H9 (cell line): ENCODE measurements at regions not wholly inside any gene's neighbourhood (a gene's known extent, or its start where the extent isn't known, plus 50 kb on each side); places are given as distances from the start of the nearest gene placed in this dataset.

Source experiments
- DNase-seq: peaks from one replicate; pipeline ENCODE4 v3.0.0-alpha.2; 2017
- H2AFZ ChIP-seq: one replicate; pipeline ENCODE4 v1.6.1; 2013; ENCODE audit warnings: mild to moderate bottlenecking, low read length, control low read depth, moderate library complexity
- H2AK5ac ChIP-seq: 2 replicates; pipeline ENCODE4 v1.6.1; 2013; ENCODE audit warnings: low read length, control low read depth, mixed read lengths; ENCODE audit not compliant: insufficient read length
- H2BK120ac ChIP-seq: one replicate; pipeline ENCODE4 v1.6.1; 2013; ENCODE audit warnings: low read depth, mild to moderate bottlenecking, low read length, control low read depth, inconsistent platforms; ENCODE audit not compliant: poor library complexity, severe bottlenecking
- H2BK12ac ChIP-seq: 2 replicates; pipeline ENCODE4 v1.6.1; 2013; ENCODE audit warnings: low read length, control low read depth, mixed read lengths, low read depth; ENCODE audit not compliant: insufficient read length
- H2BK15ac ChIP-seq: 2 replicates; pipeline ENCODE4 v1.6.1; 2013; ENCODE audit warnings: low read depth, low read length, control low read depth
- H2BK20ac ChIP-seq: one replicate; pipeline ENCODE4 v1.6.1; 2013; ENCODE audit warnings: low read depth, mild to moderate bottlenecking, low read length, control low read depth, inconsistent platforms; ENCODE audit not compliant: poor library complexity, severe bottlenecking
- H2BK5ac ChIP-seq: 2 replicates; pipeline ENCODE4 v1.6.1; 2013; ENCODE audit warnings: low read length, control low read depth, mixed read lengths; ENCODE audit not compliant: insufficient read length
- H3K14ac ChIP-seq: 2 replicates; pipeline ENCODE4 v1.6.1; 2013; ENCODE audit warnings: low read length, control low read depth; ENCODE audit not compliant: insufficient read depth
- H3K18ac ChIP-seq: 2 replicates; pipeline ENCODE4 v1.6.1; 2013; ENCODE audit warnings: low read depth, mild to moderate bottlenecking, mixed read lengths, low read length, control low read depth; ENCODE audit not compliant: insufficient read length
- H3K23ac ChIP-seq: 2 replicates; pipeline ENCODE4 v1.6.1; 2013; ENCODE audit warnings: low read length, control low read depth, mixed read lengths, low read depth; ENCODE audit not compliant: insufficient read length
- H3K23me2 ChIP-seq: 2 replicates; pipeline ENCODE4 v1.6.1; 2013; ENCODE audit warnings: low read depth, mild to moderate bottlenecking, mixed read lengths, low read length, control low read depth; ENCODE audit not compliant: insufficient read length, poor library complexity, severe bottlenecking
- H3K27ac ChIP-seq: 2 replicates; pipeline ENCODE4 v1.5.1; 2013; ENCODE audit warnings: low read length, control low read depth, mixed read lengths, low read depth; ENCODE audit not compliant: insufficient read length
- H3K27me3 ChIP-seq: 2 replicates; pipeline ENCODE4 v1.6.1; 2013; ENCODE audit warnings: low read length, control low read depth, inconsistent platforms; ENCODE audit not compliant: insufficient read depth
- H3K4ac ChIP-seq: 2 replicates; pipeline ENCODE4 v1.6.1; 2013; ENCODE audit warnings: low read depth, mild to moderate bottlenecking, control low read depth, inconsistent platforms, low read length, moderate library complexity
- H3K4me1 ChIP-seq: 2 replicates; pipeline ENCODE4 v1.6.1; 2013; ENCODE audit warnings: low read length, control low read depth, inconsistent platforms; ENCODE audit not compliant: insufficient read depth
- H3K4me2 ChIP-seq: 2 replicates; pipeline ENCODE4 v1.6.1; 2013; ENCODE audit warnings: low read length, control low read depth, mixed read lengths; ENCODE audit not compliant: insufficient read length, insufficient read depth
- H3K56ac ChIP-seq: 2 replicates; pipeline ENCODE4 v1.6.1; 2013; ENCODE audit warnings: low read depth, mild to moderate bottlenecking, mixed read lengths, low read length, control low read depth; ENCODE audit not compliant: insufficient read length
- H3K79me1 ChIP-seq: 2 replicates; pipeline ENCODE4 v1.6.1; 2013; ENCODE audit warnings: low read depth, mild to moderate bottlenecking, moderate library complexity, low read length, control low read depth, inconsistent platforms; ENCODE audit not compliant: insufficient read depth, poor library complexity, severe bottlenecking
- H3K79me2 ChIP-seq: 2 replicates; pipeline ENCODE4 v1.6.1; 2013; ENCODE audit warnings: low read length, control low read depth, inconsistent platforms; ENCODE audit not compliant: insufficient read depth
- H3K9ac ChIP-seq: 2 replicates; pipeline ENCODE4 v1.6.1; 2013; ENCODE audit warnings: low read length, control low read depth, mixed read lengths; ENCODE audit not compliant: insufficient read length; ENCODE audit errors: extremely low read depth
- H3K9me3 ChIP-seq: one replicate; pipeline ENCODE4 v1.6.1; 2013; ENCODE audit warnings: low read depth, low read length, inconsistent platforms; ENCODE audit not compliant: control insufficient read depth
- H3T11ph ChIP-seq: one replicate; pipeline ENCODE4 v1.6.1; 2013; ENCODE audit warnings: mild to moderate bottlenecking, low read length, control low read depth, inconsistent platforms
- H4K20me1 ChIP-seq: one replicate; pipeline ENCODE4 v1.6.1; 2013; ENCODE audit not compliant: control insufficient read depth, insufficient read length, insufficient read depth
- H4K5ac ChIP-seq: 2 replicates; pipeline ENCODE4 v1.6.1; 2013; ENCODE audit warnings: low read depth, mild to moderate bottlenecking, mixed read lengths, low read length, control low read depth; ENCODE audit not compliant: insufficient read length
- H4K8ac ChIP-seq: replicated peaks from 2 replicates; pipeline ENCODE4 v1.6.1; 2013; ENCODE audit warnings: low read length, control low read depth, mixed read lengths, low read depth; ENCODE audit not compliant: insufficient read length
- H4K91ac ChIP-seq: 2 replicates; pipeline ENCODE4 v1.6.1; 2013; ENCODE audit warnings: low read depth, mild to moderate bottlenecking, moderate library complexity, mixed read lengths, low read length, control low read depth; ENCODE audit not compliant: insufficient read length
- H3K27ac Mint-ChIP-seq, 3 experiments: 2 replicates in 2 of 3; 3 replicates in 1 of 3; pipeline ENCODE4 v1.8.0; 2020 to 2021; ENCODE audit warnings: mixed read lengths in 3 of 3, mild to moderate bottlenecking in 1 of 3, moderate library complexity in 1 of 3
- H3K27me3 Mint-ChIP-seq: 2 replicates; pipeline ENCODE4 v1.8.0; 2021; ENCODE audit warnings: low read depth, mild to moderate bottlenecking, moderate library complexity, mixed read lengths
- H3K36me3 Mint-ChIP-seq, 3 experiments: 2 replicates in 2 of 3; 3 replicates in 1 of 3; pipeline ENCODE4 v1.8.0; 2020 to 2021; ENCODE audit warnings: low read depth in 3 of 3, mixed read lengths in 3 of 3; ENCODE audit not compliant: insufficient read depth in 1 of 3
- H3K4me1 Mint-ChIP-seq, 2 experiments: 2 replicates each; pipeline ENCODE4 v1.8.0; 2020; ENCODE audit warnings: mixed read lengths in 2 of 2
- H3K4me3 Mint-ChIP-seq, 2 experiments: 2 replicates in 1 of 2; 3 replicates in 1 of 2; pipeline ENCODE4 v1.8.0; 2020 to 2021; ENCODE audit warnings: mild to moderate bottlenecking in 2 of 2, mixed read lengths in 2 of 2, moderate library complexity in 1 of 2
- H3K9me3 Mint-ChIP-seq, 2 experiments: 2 replicates in 1 of 2; 3 replicates in 1 of 2; pipeline ENCODE4 v1.8.0; 2020; ENCODE audit warnings: mild to moderate bottlenecking in 2 of 2, mixed read lengths in 2 of 2, moderate library complexity in 1 of 2
- CTCF ChIP-seq: fragments of 200-600 bp; sonication (generic); conservative IDR thresholded peaks from 3 replicates; pipeline ENCODE4 v1.8.0; 2021; ENCODE audit warnings: antibody characterized with exemption, mild to moderate bottlenecking
- WGBS: extraction: QIAGEN DNeasy Blood & Tissue Kit; methylation state at CpG from one replicate; pipeline ENCODE4 v1.1.7; 2013; ENCODE audit warnings: missing lambda C conversion rate, low lambda C conversion rate, mixed read lengths; ENCODE audit not compliant: insufficient read length; ENCODE audit errors: extremely low coverage; 5-methylcytosine and 5-hydroxymethylcytosine counted together

GRCh38 chr12:41701943-41702601 is 442.6 kb downstream of the GXYLT1 start:
- Histone ChIP-seq H4K5ac (no peak overlapping the region), H4K91ac (no peak overlapping the region), H2BK15ac (no peak overlapping the region), H3K18ac (no peak overlapping the region), H3K4me1 (no peaks in the 10 kb centered on the region; the same call in 1 of the 2 replicates), H3K79me1 (no peaks in the 10 kb centered on the region), H3K4ac (no peak overlapping the region), H3K9ac (no peak overlapping the region), H3K14ac (no peak overlapping the region), H3K27ac (no peak overlapping the region), H3K56ac (no peak overlapping the region), H2BK5ac (no peak overlapping the region), H4K8ac (no peak overlapping the region), H3K4me2 (no peak overlapping the region), H3T11ph (no peak overlapping the region), H2AFZ (no peak overlapping the region), H2BK20ac (no peak overlapping the region), H3K79me2 (no peaks in the 10 kb centered on the region), H3K27me3 (no peaks in the 10 kb centered on the region), H2AK5ac (no peak overlapping the region), H3K23ac (no peak overlapping the region), H2BK12ac (no peak overlapping the region), H4K20me1 (no peaks in the 10 kb centered on the region), H2BK120ac (no peak overlapping the region), H3K23me2 (no peaks in the 10 kb centered on the region), H3K9me3 (no peaks in the 10 kb centered on the region)
- H3K4me1 Mint-ChIP-seq: no peaks in the 10 kb centered on the region
- WGBS: no CpG with 5 or more reads among the region's 2 CpGs
- H3K4me3 Mint-ChIP-seq: no peak overlapping the region
- DNase-seq: no peak
- H3K27me3 Mint-ChIP-seq: no peaks in the 10 kb centered on the region
- no peak overlapping the region for H3K27ac Mint-ChIP-seq
- no peak for TF ChIP-seq CTCF
- H3K36me3 Mint-ChIP-seq: no peaks in the 10 kb centered on the region; a peak in 1 of 7 replicates
- H3K9me3 Mint-ChIP-seq: no peaks in the 10 kb centered on the region
